ENCODE measurements at regions not wholly inside any gene's neighbourhood (a gene's known extent, or its start where the extent isn't known, plus 50 kb on each side); places are given as distances from the start of the nearest gene placed in this dataset.

DNA sequence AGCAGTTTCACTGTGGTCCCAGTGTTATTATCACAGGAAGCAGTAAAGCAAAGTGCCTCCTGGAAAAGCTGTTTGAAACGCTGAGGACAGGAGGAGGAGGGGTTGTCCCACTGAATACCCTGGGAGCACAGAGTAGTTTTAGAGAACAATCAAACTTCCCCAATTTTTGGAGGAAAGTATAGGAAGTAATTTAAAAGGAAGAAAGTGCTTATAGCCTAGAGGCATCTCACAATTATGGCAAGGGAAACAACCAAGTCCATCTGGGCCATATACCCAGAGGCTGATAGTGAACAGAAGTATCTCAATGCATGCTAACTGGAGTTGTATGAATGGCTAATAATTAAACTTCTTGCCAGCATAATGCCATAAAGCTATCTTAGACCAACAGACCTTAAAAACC, 137.2 kb upstream of the EPHA6 start:
- Histone ChIP-seq H3K4me3 (ENCODE audit: low read depth in 2 of 2, low read length in 2 of 2) (no peak overlapping the region), H3K27ac (ENCODE audit: low read length) (no peak overlapping the region), H3K36me3 (ENCODE audit: control insufficient read depth, insufficient read depth, low read length) (no peaks in the 10 kb centered on the region), H3K27me3 (ENCODE audit: control insufficient read depth, insufficient read depth, low read length) (no peaks in the 10 kb centered on the region), H3K4me1 (ENCODE audit: control insufficient read depth, insufficient read depth, low read length) (no peaks in the 10 kb centered on the region), H3K9me3 (ENCODE audit: control insufficient read depth, insufficient read depth, low read depth, low read length) (no peaks in the 10 kb centered on the region)
- intact Hi-C loops (cut with micrococcal nuclease; ENCODE audit: unreplicated experiment) = no loop called here
- ChIA-PET CTCF (no interaction called here), POLR2A (no interaction called here)
- DNase-seq (ENCODE audit: low read depth, low spot score) (no peak), ATAC-seq (no peak)
- in situ Hi-C loops (cut with HindIII; ENCODE audit: low pct_unique_long_range_greater_than_20kb, low sequenced_read_pairs) = no loop called here
- TF ChIP-seq CTCF (IDR thresholded peaks at IDR 0.05) (no peak), POLR2AphosphoS5 (IDR thresholded peaks at IDR 0.05; ENCODE audit: low read depth, low read length) (no peak), SIN3A (IDR thresholded peaks at IDR 0.05; ENCODE audit: borderline replicate concordance, insufficient read depth, low read depth, low read length) (no peak), TCF7L2 (IDR thresholded peaks at IDR 0.05; ENCODE audit: low read depth, low read length) (no peak)
- TF ChIP-seq, protein P1, sequence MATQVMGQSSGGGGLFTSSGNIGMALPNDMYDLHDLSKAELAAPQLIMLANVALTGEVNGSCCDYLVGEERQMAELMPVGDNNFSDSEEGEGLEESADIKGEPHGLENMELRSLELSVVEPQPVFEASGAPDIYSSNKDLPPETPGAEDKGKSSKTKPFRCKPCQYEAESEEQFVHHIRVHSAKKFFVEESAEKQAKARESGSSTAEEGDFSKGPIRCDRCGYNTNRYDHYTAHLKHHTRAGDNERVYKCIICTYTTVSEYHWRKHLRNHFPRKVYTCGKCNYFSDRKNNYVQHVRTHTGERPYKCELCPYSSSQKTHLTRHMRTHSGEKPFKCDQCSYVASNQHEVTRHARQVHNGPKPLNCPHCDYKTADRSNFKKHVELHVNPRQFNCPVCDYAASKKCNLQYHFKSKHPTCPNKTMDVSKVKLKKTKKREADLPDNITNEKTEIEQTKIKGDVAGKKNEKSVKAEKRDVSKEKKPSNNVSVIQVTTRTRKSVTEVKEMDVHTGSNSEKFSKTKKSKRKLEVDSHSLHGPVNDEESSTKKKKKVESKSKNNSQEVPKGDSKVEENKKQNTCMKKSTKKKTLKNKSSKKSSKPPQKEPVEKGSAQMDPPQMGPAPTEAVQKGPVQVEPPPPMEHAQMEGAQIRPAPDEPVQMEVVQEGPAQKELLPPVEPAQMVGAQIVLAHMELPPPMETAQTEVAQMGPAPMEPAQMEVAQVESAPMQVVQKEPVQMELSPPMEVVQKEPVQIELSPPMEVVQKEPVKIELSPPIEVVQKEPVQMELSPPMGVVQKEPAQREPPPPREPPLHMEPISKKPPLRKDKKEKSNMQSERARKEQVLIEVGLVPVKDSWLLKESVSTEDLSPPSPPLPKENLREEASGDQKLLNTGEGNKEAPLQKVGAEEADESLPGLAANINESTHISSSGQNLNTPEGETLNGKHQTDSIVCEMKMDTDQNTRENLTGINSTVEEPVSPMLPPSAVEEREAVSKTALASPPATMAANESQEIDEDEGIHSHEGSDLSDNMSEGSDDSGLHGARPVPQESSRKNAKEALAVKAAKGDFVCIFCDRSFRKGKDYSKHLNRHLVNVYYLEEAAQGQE (IDR thresholded peaks at IDR 0.05; ENCODE audit: insufficient read depth in 1 of 2, low read depth in 2 of 2, low read length in 1 of 2) = no peak
- BruUV-seq (replicated peaks) = no TSS peak

DNA sequence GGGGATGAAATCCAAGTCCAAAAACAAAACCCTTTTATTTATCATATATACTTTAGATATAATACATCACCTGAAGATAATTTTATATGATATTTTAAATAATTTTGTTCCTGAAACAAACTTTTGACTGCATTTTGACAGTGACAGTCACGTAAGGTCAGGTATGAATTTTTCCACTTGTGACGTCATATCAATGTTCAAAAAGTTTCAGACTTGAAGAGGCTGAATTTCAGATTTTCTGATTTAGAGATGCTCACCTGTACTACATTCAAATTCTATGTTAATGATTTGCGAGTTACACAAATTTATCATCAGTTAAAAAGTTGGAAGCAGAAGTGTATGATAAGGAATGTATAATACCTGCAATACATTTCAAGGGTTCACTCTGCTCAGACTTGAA, 136.1 kb upstream of the EPHA6 start:
- Histone ChIP-seq H3K4me1 (ENCODE audit: control insufficient read depth, insufficient read depth, low read length) (no peaks in the 10 kb centered on the region), H3K36me3 (ENCODE audit: control insufficient read depth, insufficient read depth, low read length) (no peaks in the 10 kb centered on the region), H3K9me3 (ENCODE audit: control insufficient read depth, insufficient read depth, low read depth, low read length) (no peaks in the 10 kb centered on the region), H3K4me3 (ENCODE audit: low read depth in 2 of 2, low read length in 2 of 2) (no peak overlapping the region), H3K27ac (ENCODE audit: low read length) (no peak overlapping the region), H3K27me3 (ENCODE audit: control insufficient read depth, insufficient read depth, low read length) (no peaks in the 10 kb centered on the region)
- POLR2A ChIA-PET = no interaction called here
- TF ChIP-seq CTCF (IDR thresholded peaks at IDR 0.05) (no peak), TCF7L2 (IDR thresholded peaks at IDR 0.05; ENCODE audit: low read depth, low read length) (no peak), SIN3A (IDR thresholded peaks at IDR 0.05; ENCODE audit: borderline replicate concordance, insufficient read depth, low read depth, low read length) (no peak), POLR2AphosphoS5 (IDR thresholded peaks at IDR 0.05; ENCODE audit: low read depth, low read length) (no peak)
- TF ChIP-seq, protein P1 (IDR thresholded peaks at IDR 0.05; ENCODE audit: insufficient read depth in 1 of 2, low read depth in 2 of 2, low read length in 1 of 2) = no peak
- ATAC-seq (no peak), DNase-seq (ENCODE audit: low read depth, low spot score) (no peak)
- BruUV-seq (replicated peaks) = no TSS peak
- CTCF ChIA-PET = no interaction called here
- intact Hi-C loops (cut with micrococcal nuclease; ENCODE audit: unreplicated experiment) (no loop called here), in situ Hi-C loops (cut with HindIII; ENCODE audit: low pct_unique_long_range_greater_than_20kb, low sequenced_read_pairs) (no loop called here)
